Spinal cord (tissue), 9 donors: ENCODE measurements at regions not wholly inside any gene's neighbourhood (a gene's known extent, or its start where the extent isn't known, plus 50 kb on each side); places are given as distances from the start of the nearest gene placed in this dataset.

Experiments used
- DNase-seq, 6 donors: peaks; one replicate each; pipeline versions ENCODE4 v3.0.0 to v3.0.0-alpha.2; 2013 to 2015; ENCODE audit warnings: low spot score in 6 of 6, low read depth in 4 of 6
- H3K27ac ChIP-seq: one replicate; pipeline ENCODE4 v1.5.1; 2013; ENCODE audit warnings: low read depth, low read length, control low read depth
- H3K27me3 ChIP-seq: one replicate; pipeline ENCODE4 v1.6.1; 2013; ENCODE audit warnings: low read length; ENCODE audit not compliant: control insufficient read depth, insufficient read depth
- H3K36me3 ChIP-seq: one replicate; pipeline ENCODE4 v1.6.1; 2013; ENCODE audit warnings: low read length; ENCODE audit not compliant: control insufficient read depth, insufficient read depth
- H3K4me1 ChIP-seq: one replicate; pipeline ENCODE4 v1.6.1; 2013; ENCODE audit warnings: low read length; ENCODE audit not compliant: control insufficient read depth, insufficient read depth
- H3K4me3 ChIP-seq: one replicate; pipeline ENCODE4 v1.5.1; 2013; ENCODE audit warnings: low read depth, low read length, control low read depth
- H3K9me3 ChIP-seq: one replicate; pipeline ENCODE4 v1.6.1; 2013; ENCODE audit warnings: low read length; ENCODE audit not compliant: control insufficient read depth, insufficient read depth
- WGBS: methylation state at CpG from one replicate; pipeline ENCODE4 v1.1.5; 2013; ENCODE audit warnings: missing lambda C conversion rate; ENCODE audit not compliant: insufficient coverage; 5-methylcytosine and 5-hydroxymethylcytosine counted together
- donor health status: healthy.

- H3K36me3 ChIP-seq, result no peaks in the 10 kb centered on the region
Measured at GRCh38 chr5:4252385-4252784, 656.8 kb downstream of the IRX1 start.

GRCh38 chr5:4254736-4255135, 659.1 kb downstream of the IRX1 start:
- Histone ChIP-seq H3K27me3 (no peaks in the 10 kb centered on the region), H3K36me3 (no peaks in the 10 kb centered on the region), H3K4me1 (no peaks in the 10 kb centered on the region), H3K9me3 (no peaks in the 10 kb centered on the region), H3K4me3 (no peak overlapping the region), H3K27ac (no peak overlapping the region)
- no peak for DNase-seq
- 100% methylated on average over 1 of the region's 6 CpGs for WGBS

More at GRCh38 chr5:4252385-4252784, 656.8 kb downstream of the IRX1 start:
- Histone ChIP-seq H3K4me1 (no peaks in the 10 kb centered on the region), H3K4me3 (no peak overlapping the region), H3K27ac (no peak overlapping the region), H3K27me3 (no peaks in the 10 kb centered on the region), H3K9me3 (no peaks in the 10 kb centered on the region)
- 45% methylated on average over 4 of the region's 4 CpGs for whole genome bisulfite sequencing
- DNase-seq, result peak in 4 of 6 donors; percentile 15 to 56 (median 45)

GRCh38 chr5:4255441-4255840, 659.8 kb downstream of the IRX1 start:
- Histone ChIP-seq H3K27me3 (no peaks in the 10 kb centered on the region), H3K4me3 (no peak overlapping the region), H3K9me3 (no peaks in the 10 kb centered on the region), H3K27ac (no peak overlapping the region), H3K36me3 (no peaks in the 10 kb centered on the region), H3K4me1 (no peaks in the 10 kb centered on the region)
- WGBS, result no CpG with 5 or more reads among the region's 4 CpGs
- no peak for DNase-seq

GRCh38 chr5:4258170-4258569, 662.5 kb downstream of the IRX1 start:
- Histone ChIP-seq H3K4me1 (no peaks in the 10 kb centered on the region), H3K9me3 (no peaks in the 10 kb centered on the region), H3K27me3 (no peaks in the 10 kb centered on the region), H3K36me3 (no peaks in the 10 kb centered on the region), H3K27ac (no peak overlapping the region), H3K4me3 (no peak overlapping the region)
- no peak for DNase-seq
- WGBS, result 81% methylated on average over 3 of the region's 4 CpGs

GRCh38 chr5:4271193-4271592, 675.6 kb downstream of the IRX1 start:
- no peak for DNase-seq
- H3K36me3 ChIP-seq, result no peaks in the 10 kb centered on the region
- peaks cover 6% of the 10 kb centered on the region for H3K9me3 ChIP-seq
- H3K27me3 ChIP-seq, result no peaks in the 10 kb centered on the region
- WGBS, result no CpG with 5 or more reads among the region's 2 CpGs
- H3K27ac ChIP-seq, result no peak overlapping the region
- H3K4me1 ChIP-seq, result no peaks in the 10 kb centered on the region
- no peak overlapping the region for H3K4me3 ChIP-seq

GRCh38 chr5:4275232-4275631, 679.6 kb downstream of the IRX1 start:
- DNase-seq, result no peak
- no peaks in the 10 kb centered on the region for H3K36me3 ChIP-seq
- peaks cover 6% of the 10 kb centered on the region for H3K9me3 ChIP-seq
- H3K27ac ChIP-seq, result no peak overlapping the region
- no peaks in the 10 kb centered on the region for H3K4me1 ChIP-seq
- WGBS, result 59% methylated on average over 6 of the region's 8 CpGs
- H3K27me3 ChIP-seq, result no peaks in the 10 kb centered on the region
- H3K4me3 ChIP-seq, result no peak overlapping the region

GRCh38 chr5:4294878-4295277, 699.2 kb downstream of the IRX1 start:
- no peaks in the 10 kb centered on the region for H3K9me3 ChIP-seq
- H3K27ac ChIP-seq, result no peak overlapping the region
- no peaks in the 10 kb centered on the region for H3K27me3 ChIP-seq
- H3K4me1 ChIP-seq, result peaks cover 13% of the 10 kb centered on the region
- no peak overlapping the region for H3K4me3 ChIP-seq
- peak in 1 of 6 donors; percentile 2 for DNase-seq
- WGBS, result 90% methylated on average over 5 of the region's 9 CpGs
- no peaks in the 10 kb centered on the region for H3K36me3 ChIP-seq

GRCh38 chr5:4295663-4296339, 700.2 kb downstream of the IRX1 start:
- H3K4me3 ChIP-seq, result no peak overlapping the region
- DNase-seq, result peak; percentile 47 to 94 (median 68)
- no peaks in the 10 kb centered on the region for H3K36me3 ChIP-seq
- WGBS, result 42% methylated on average over 2 of the region's 13 CpGs
- peaks cover 13% of the 10 kb centered on the region for H3K4me1 ChIP-seq
- no peaks in the 10 kb centered on the region for H3K27me3 ChIP-seq
- H3K9me3 ChIP-seq, result no peaks in the 10 kb centered on the region
- no peak overlapping the region for H3K27ac ChIP-seq

- no peaks in the 10 kb centered on the region for H3K27me3 ChIP-seq
- H3K4me3 ChIP-seq, result no peak overlapping the region
- whole genome bisulfite sequencing, result 88% methylated on average over 3 of the region's 4 CpGs
- H3K36me3 ChIP-seq, result no peaks in the 10 kb centered on the region
- DNase-seq, result no peak
- no peak overlapping the region for H3K27ac ChIP-seq
- H3K4me1 ChIP-seq, result no peaks in the 10 kb centered on the region
- no peaks in the 10 kb centered on the region for H3K9me3 ChIP-seq
Measured at GRCh38 chr5:4306057-4306456, 710.4 kb downstream of the IRX1 start.

GRCh38 chr5:4309026-4309425, 713.4 kb downstream of the IRX1 start:
- WGBS, result 68% methylated on average over 3 of the region's 7 CpGs
- no peaks in the 10 kb centered on the region for H3K36me3 ChIP-seq
- H3K9me3 ChIP-seq, result no peaks in the 10 kb centered on the region
- H3K27me3 ChIP-seq, result no peaks in the 10 kb centered on the region
- DNase-seq, result no peak
- no peak overlapping the region for H3K4me3 ChIP-seq
- no peak overlapping the region for H3K27ac ChIP-seq
- H3K4me1 ChIP-seq, result no peaks in the 10 kb centered on the region
